Neural cell (in vitro differentiated cells): ENCODE measurements at regions not wholly inside any gene's neighbourhood (a gene's known extent, or its start where the extent isn't known, plus 50 kb on each side); places are given as distances from the start of the nearest gene placed in this dataset.

Source experiments
- CTCF ChIP-seq: fragments of 450-650 bp; IDR thresholded peaks from 2 replicates; pipeline ENCODE4 v1.5.1; 2014; ENCODE audit warnings: antibody characterized with exemption, mild to moderate bottlenecking, moderate library complexity; ENCODE audit not compliant: poor library complexity, severe bottlenecking
- EP300 ChIP-seq: fragments of 450-650 bp; conservative IDR thresholded peaks from 2 replicates; pipeline ENCODE4 v1.6.1; 2014; ENCODE audit warnings: antibody characterized with exemption, mild to moderate bottlenecking, moderate library complexity; ENCODE audit not compliant: poor library complexity, severe bottlenecking
- EZH2 ChIP-seq: fragments of 200-600, 300-800 bp; shearing (Covaris generic), sonication (generic); IDR thresholded peaks from 2 replicates; pipeline ENCODE4 v1.6.1; 2014; ENCODE audit warnings: antibody characterized with exemption, low read length, borderline replicate concordance, mild to moderate bottlenecking; ENCODE audit not compliant: insufficient read depth, poor library complexity, severe bottlenecking
- POLR2AphosphoS5 ChIP-seq: IDR thresholded peaks from 2 replicates; pipeline ENCODE4 v1.6.1; 2012
- SMC3 ChIP-seq: fragments of 450-650 bp; conservative IDR thresholded peaks from 2 replicates; pipeline ENCODE4 v1.6.1; 2014; ENCODE audit warnings: antibody characterized with exemption, mild to moderate bottlenecking, moderate library complexity; ENCODE audit not compliant: poor library complexity

- TF ChIP-seq EP300 (no peak), POLR2AphosphoS5 (no peak), CTCF (no peak), SMC3 (no peak), EZH2 (no peak)
These were observed 105.5 kb upstream of the TMEM170B start for GRCh38 chr6:11432091-11432490.
